ENCODE measurements at regions not wholly inside any gene's neighbourhood (a gene's known extent, or its start where the extent isn't known, plus 50 kb on each side); places are given as distances from the start of the nearest gene placed in this dataset.
A peak's percentile ranks its signal among the peaks of the same experiment; 100 is the strongest.

DNA sequence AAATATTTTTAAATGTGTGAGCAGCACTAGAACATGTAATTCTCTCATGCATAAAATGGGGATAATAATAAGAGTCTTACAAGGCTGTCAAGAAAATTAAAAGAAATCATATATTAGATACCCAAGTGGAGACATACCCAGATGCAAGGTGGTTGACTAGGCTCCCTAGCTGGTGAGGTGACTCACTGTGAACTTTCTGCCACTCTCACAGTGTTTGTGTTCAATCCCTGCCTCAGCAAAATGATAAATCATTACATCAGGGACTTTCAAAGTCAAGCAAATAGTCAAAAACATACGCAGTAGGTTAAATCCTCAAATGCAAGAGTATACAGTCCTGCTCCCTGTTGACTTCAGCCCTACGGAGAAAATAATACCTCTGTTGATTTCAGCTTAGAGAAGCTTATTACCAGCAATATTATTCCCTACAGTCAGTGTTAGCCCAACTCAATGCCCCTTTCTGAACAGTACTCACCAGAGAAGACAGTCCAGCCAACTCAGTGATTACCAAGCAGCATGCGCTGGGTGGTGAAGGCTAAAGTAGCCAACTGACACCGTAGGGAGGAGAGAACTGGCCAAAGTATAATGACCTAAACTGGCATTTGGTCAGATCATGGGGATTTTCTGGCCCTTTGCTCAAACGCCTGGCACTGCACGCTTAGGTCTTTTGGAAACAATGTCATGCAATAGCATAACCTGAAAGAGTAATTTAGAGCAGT, 73.1 kb upstream of the BARX2 start:
- CTCF ChIA-PET = no interaction called here
- POLR2A ChIA-PET (ENCODE audit: unreplicated experiment) = no interaction called here
- ATAC-seq (no peak), DNase-seq (peak; percentile 35)
- H3F3A ChIP-seq (ENCODE audit: low read length, unreplicated experiment) = no peaks in the 10 kb centered on the region
- no peaks in the 10 kb centered on the region for H3K79me2 ChIP-seq (ENCODE audit: low read length)
- no peak overlapping the region for H2AFZ ChIP-seq (ENCODE audit: low read length)
- BruUV-seq (replicated peaks) = no TSS peak
- H3K9me3 ChIP-seq (ENCODE audit: low read length) = no peaks in the 10 kb centered on the region
- H3K4me3 ChIP-seq (ENCODE audit: low read length) = no peak overlapping the region
- TF ChIP-seq, protein P1, sequence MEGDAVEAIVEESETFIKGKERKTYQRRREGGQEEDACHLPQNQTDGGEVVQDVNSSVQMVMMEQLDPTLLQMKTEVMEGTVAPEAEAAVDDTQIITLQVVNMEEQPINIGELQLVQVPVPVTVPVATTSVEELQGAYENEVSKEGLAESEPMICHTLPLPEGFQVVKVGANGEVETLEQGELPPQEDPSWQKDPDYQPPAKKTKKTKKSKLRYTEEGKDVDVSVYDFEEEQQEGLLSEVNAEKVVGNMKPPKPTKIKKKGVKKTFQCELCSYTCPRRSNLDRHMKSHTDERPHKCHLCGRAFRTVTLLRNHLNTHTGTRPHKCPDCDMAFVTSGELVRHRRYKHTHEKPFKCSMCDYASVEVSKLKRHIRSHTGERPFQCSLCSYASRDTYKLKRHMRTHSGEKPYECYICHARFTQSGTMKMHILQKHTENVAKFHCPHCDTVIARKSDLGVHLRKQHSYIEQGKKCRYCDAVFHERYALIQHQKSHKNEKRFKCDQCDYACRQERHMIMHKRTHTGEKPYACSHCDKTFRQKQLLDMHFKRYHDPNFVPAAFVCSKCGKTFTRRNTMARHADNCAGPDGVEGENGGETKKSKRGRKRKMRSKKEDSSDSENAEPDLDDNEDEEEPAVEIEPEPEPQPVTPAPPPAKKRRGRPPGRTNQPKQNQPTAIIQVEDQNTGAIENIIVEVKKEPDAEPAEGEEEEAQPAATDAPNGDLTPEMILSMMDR (conservative IDR thresholded peaks at IDR 0.05; ENCODE audit: low read depth, low read length) = no peak
- H3K4me2 ChIP-seq (ENCODE audit: low read length) = no peak overlapping the region
- no peaks in the 10 kb centered on the region for H4K20me1 ChIP-seq (ENCODE audit: low read length)
- no peaks in the 10 kb centered on the region for H3K36me3 ChIP-seq (ENCODE audit: low read depth, low read length)
- H3K9ac ChIP-seq (ENCODE audit: low read length) = no peak overlapping the region
- peaks cover 7% of the 10 kb centered on the region; the same call in 1 of the 2 replicates for H3K4me1 ChIP-seq (ENCODE audit: insufficient read depth, low read length)
- intact Hi-C loops (cut with micrococcal nuclease) = no loop called here
- no peaks in the 10 kb centered on the region for H3K27me3 ChIP-seq (ENCODE audit: low read length)
- no peak overlapping the region for H3K27ac ChIP-seq (ENCODE audit: low read length)
- H3K9me2 ChIP-seq (replicated peaks; ENCODE audit: low read length) = no peaks in the 10 kb centered on the region

DNA sequence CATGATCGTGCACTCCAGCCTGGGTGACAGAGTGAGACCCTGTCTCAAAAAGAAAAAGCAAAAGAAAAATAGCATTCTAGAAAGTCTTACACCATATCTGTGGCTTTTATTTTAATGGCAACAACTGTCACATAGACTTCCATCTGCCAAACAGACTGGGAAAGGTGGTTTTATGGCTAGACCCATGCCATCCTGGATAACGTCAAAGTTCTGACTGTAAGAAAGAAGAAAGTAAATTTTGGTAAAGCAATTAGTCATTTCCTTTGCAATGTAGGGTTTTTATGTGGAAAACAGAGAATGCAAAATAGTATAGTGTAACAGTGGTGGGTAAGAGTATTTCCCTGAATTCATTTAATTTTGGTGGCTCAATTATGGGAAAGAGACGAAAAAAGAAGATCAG, 75.5 kb upstream of the BARX2 start:
- ChIA-PET CTCF (no interaction called here), POLR2A (ENCODE audit: unreplicated experiment) (no interaction called here)
- Histone ChIP-seq H2AFZ (ENCODE audit: low read length) (no peak overlapping the region), H3K9ac (ENCODE audit: low read length) (no peak overlapping the region), H3K9me3 (ENCODE audit: low read length) (no peaks in the 10 kb centered on the region), H3K4me3 (ENCODE audit: low read length) (no peak overlapping the region), H3K79me2 (ENCODE audit: low read length) (no peaks in the 10 kb centered on the region), H3K9me2 (replicated peaks; ENCODE audit: low read length) (no peaks in the 10 kb centered on the region), H4K20me1 (ENCODE audit: low read length) (no peaks in the 10 kb centered on the region), H3K27me3 (ENCODE audit: low read length) (no peaks in the 10 kb centered on the region), H3K4me1 (ENCODE audit: insufficient read depth, low read length) (peaks cover 7% of the 10 kb centered on the region; the same call in 1 of the 2 replicates), H3K36me3 (ENCODE audit: low read depth, low read length) (no peaks in the 10 kb centered on the region), H3F3A (ENCODE audit: low read length, unreplicated experiment) (no peaks in the 10 kb centered on the region), H3K4me2 (ENCODE audit: low read length) (no peak overlapping the region), H3K27ac (ENCODE audit: low read length) (no peak overlapping the region)
- DNase-seq (no peak), ATAC-seq (no peak)
- intact Hi-C loops (cut with micrococcal nuclease) = no loop called here
- no TSS peak for BruUV-seq (replicated peaks)
- TF ChIP-seq, protein P1 (conservative IDR thresholded peaks at IDR 0.05; ENCODE audit: low read depth, low read length) = no peak
- no peak for TF ChIP-seq EZH2phosphoT487 (IDR thresholded peaks at IDR 0.05; ENCODE audit: borderline replicate concordance, low read length)

DNA sequence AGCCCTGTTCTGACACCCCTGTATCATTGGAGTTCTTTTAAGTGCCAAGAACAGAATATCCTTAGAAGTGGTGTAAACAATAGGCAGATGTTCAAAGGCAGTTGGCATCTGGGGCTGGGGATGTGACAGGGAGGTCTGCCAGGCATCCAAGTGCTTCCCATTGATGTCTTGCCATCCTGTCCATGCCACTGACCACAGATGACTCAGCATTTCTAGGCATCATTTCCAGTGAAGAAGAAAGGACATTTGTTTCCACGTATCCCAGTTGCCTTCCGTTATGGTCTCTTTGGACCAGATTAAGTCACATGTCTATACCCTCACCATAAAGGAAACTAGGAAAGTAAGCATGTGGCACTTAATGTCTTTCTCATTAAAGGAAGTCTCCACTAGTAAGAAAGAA, 76.7 kb upstream of the BARX2 start:
- BruUV-seq (replicated peaks) = no TSS peak
- ChIA-PET POLR2A (ENCODE audit: unreplicated experiment) (interaction anchor here (0.7 kb wide), 1 partner anchor 8 kb away, joined by 4 read pairs; no protein-coding TSS in a partner anchor), CTCF (no interaction called here)
- no peaks in the 10 kb centered on the region for H3K36me3 ChIP-seq (ENCODE audit: low read depth, low read length)
- no peak for ATAC-seq
- H3K9me2 ChIP-seq (replicated peaks; ENCODE audit: low read length) = no peaks in the 10 kb centered on the region
- H3F3A ChIP-seq (ENCODE audit: low read length, unreplicated experiment) = no peaks in the 10 kb centered on the region
- no peak overlapping the region for H3K4me2 ChIP-seq (ENCODE audit: low read length)
- H3K27ac ChIP-seq (ENCODE audit: low read length) = no peak overlapping the region
- H3K4me1 ChIP-seq (ENCODE audit: insufficient read depth, low read length) = peaks cover 7% of the 10 kb centered on the region; the same call in 1 of the 2 replicates
- no peaks in the 10 kb centered on the region for H3K9me3 ChIP-seq (ENCODE audit: low read length)
- H3K9ac ChIP-seq (ENCODE audit: low read length) = no peak overlapping the region
- no peak for DNase-seq
- no peak for TF ChIP-seq EZH2 (IDR thresholded peaks at IDR 0.05; ENCODE audit: low read length, unreplicated experiment)
- TF ChIP-seq, protein P1 (conservative IDR thresholded peaks at IDR 0.05; ENCODE audit: low read depth, low read length) = no peak
- no peak for TF ChIP-seq EZH2phosphoT487 (IDR thresholded peaks at IDR 0.05; ENCODE audit: borderline replicate concordance, low read length)
- intact Hi-C loops (cut with micrococcal nuclease) = no loop called here
- no peak overlapping the region for H2AFZ ChIP-seq (ENCODE audit: low read length)
- H3K79me2 ChIP-seq (ENCODE audit: low read length) = no peaks in the 10 kb centered on the region
- H3K27me3 ChIP-seq (ENCODE audit: low read length) = no peaks in the 10 kb centered on the region
- H4K20me1 ChIP-seq (ENCODE audit: low read length) = no peaks in the 10 kb centered on the region
- no peak overlapping the region for H3K4me3 ChIP-seq (ENCODE audit: low read length)

Data from PC-3 (cell line).